Retinal pigment epithelial cell (primary cell): ENCODE measurements at regions not wholly inside any gene's neighbourhood (a gene's known extent, or its start where the extent isn't known, plus 50 kb on each side); places are given as distances from the start of the nearest gene placed in this dataset.

ENCODE experiments used
- DNase-seq: peaks from one replicate; pipeline ENCODE4 v3.0.0-alpha.2; 2010; ENCODE audit warnings: low read depth
- H3K4me3 ChIP-seq: 2 replicates; pipeline ENCODE4 v1.5.1; 2011; ENCODE audit warnings: mild to moderate bottlenecking, low read length, control low read depth, moderate library complexity
- TF ChIP-seq, protein P1 (sequence below): conservative IDR thresholded peaks from 2 replicates; pipeline ENCODE4 v1.5.1; 2011; ENCODE audit warnings: low read depth, low read length, control low read depth, inconsistent platforms

DNA sequence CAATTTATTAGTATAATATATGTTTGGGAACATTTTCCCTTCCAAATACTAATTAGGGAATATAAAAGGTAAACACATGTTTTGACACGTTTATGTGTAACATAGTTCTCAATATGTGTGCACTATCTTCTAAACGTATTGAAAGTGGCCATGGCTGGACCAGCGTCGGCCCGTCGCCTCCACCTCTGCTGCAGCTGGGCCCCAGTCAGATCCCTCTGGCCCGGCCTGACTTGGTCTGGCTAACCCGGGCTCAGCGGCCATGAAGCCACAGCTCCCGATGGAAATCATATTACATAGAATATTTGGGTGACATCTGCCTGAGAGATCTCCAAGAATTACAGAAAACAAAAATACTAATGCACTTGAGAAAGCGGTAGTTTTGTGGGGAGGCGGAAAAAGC is 474.4 kb upstream of the CDH2 start:
- no peak for DNase-seq
- no peak overlapping the region for H3K4me3 ChIP-seq
- TF ChIP-seq, protein P1, sequence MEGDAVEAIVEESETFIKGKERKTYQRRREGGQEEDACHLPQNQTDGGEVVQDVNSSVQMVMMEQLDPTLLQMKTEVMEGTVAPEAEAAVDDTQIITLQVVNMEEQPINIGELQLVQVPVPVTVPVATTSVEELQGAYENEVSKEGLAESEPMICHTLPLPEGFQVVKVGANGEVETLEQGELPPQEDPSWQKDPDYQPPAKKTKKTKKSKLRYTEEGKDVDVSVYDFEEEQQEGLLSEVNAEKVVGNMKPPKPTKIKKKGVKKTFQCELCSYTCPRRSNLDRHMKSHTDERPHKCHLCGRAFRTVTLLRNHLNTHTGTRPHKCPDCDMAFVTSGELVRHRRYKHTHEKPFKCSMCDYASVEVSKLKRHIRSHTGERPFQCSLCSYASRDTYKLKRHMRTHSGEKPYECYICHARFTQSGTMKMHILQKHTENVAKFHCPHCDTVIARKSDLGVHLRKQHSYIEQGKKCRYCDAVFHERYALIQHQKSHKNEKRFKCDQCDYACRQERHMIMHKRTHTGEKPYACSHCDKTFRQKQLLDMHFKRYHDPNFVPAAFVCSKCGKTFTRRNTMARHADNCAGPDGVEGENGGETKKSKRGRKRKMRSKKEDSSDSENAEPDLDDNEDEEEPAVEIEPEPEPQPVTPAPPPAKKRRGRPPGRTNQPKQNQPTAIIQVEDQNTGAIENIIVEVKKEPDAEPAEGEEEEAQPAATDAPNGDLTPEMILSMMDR = no peak

- TF ChIP-seq, protein P1 = no peak
- DNase-seq = no peak
Observed at GRCh38 chr18:28650860-28651259, 473.9 kb upstream of the CDH2 start.

DNA sequence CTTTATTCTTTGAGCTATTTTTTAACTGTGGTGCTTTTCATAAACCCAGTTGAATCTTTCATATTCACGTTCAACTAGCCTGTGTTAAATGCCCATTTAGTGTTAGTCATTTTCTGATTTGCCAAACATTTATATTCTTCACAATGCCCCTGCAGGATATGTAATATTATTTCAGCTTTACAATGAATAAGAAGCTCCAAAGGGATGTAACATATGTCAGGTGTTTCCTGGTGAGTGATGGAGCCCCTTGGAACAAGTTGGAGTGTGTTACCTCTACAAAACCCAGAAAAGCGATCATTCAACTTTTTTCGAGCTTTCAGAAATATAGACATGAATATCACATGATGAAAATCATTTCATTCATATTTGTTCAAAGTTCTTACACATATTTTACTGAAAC is 471.0 kb upstream of the CDH2 start:
- TF ChIP-seq, protein P1 = no peak
- no peak for DNase-seq
- H3K4me3 ChIP-seq = no peak overlapping the region

More at GRCh38 chr18:28650860-28651259, 473.9 kb upstream of the CDH2 start:
- no peak overlapping the region for H3K4me3 ChIP-seq

DNA sequence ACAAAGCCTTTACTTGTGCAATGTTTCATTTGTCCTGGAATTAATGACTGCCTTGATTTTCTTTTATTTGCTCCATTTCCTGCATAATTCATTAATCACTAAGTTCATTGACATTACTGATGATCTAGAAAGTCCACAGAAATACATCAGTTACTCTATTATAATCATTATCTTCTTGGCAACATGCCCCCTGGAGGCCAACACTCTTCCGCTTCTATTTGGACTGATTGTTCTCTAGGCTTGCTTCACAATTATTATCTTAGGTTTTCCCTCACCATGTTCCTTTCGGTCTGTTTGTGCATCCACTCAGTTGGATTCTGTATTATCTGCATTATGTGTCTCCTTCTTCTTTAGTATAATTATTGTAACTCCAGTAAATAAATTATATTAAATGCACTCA is 461.0 kb upstream of the CDH2 start:
- DNase-seq = no peak
- H3K4me3 ChIP-seq = no peak overlapping the region
- TF ChIP-seq, protein P1 = peak; percentile 25

DNA sequence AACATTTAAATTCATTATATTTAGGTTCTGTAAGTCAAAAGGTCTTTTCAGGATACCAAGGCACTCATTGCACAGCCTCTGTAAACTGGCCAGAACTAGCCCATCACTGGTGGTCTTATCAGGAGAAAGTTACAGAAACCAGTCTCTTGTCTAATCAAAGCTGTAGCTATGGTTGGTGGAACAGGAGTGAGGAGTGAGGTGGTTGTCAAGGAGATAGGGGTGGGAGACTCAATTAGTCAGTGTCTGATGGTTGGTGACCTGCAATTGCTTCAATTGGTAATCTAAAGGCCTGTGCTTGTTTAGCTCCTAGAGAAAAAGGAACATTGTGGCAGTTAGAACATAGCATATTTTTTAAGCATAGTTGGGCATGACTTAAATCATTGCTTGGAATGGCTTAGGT is 458.6 kb upstream of the CDH2 start:
- DNase-seq = no peak

GRCh38 chr18:28626756-28627155 is 449.8 kb upstream of the CDH2 start:
- no peak for DNase-seq
- no peak overlapping the region for H3K4me3 ChIP-seq
- TF ChIP-seq, protein P1 = no peak

More for the DNA sequence above, 458.6 kb upstream of the CDH2 start:
- H3K4me3 ChIP-seq = no peak overlapping the region
- TF ChIP-seq, protein P1 = no peak

- no peak overlapping the region for H3K4me3 ChIP-seq
- DNase-seq = no peak
- TF ChIP-seq, protein P1 = no peak
Observed at GRCh38 chr18:28607991-28608390, 431.1 kb upstream of the CDH2 start.
